ENCODE measurements at regions not wholly inside any gene's neighbourhood (a gene's known extent, or its start where the extent isn't known, plus 50 kb on each side); places are given as distances from the start of the nearest gene placed in this dataset.

GRCh38 chr6:56378507-56378906, 131.1 kb upstream of the COL21A1 start:
- no peak for DNase-seq (ENCODE audit: low spot score)

- DNase-seq (ENCODE audit: low spot score): no peak
Measured at GRCh38 chr6:56377295-56377694, 129.9 kb upstream of the COL21A1 start.

GRCh38 chr6:56375806-56376205, 128.4 kb upstream of the COL21A1 start:
- no peak for DNase-seq (ENCODE audit: low spot score)

GRCh38 chr6:56374841-56375369, 127.5 kb upstream of the COL21A1 start:
- no peak for DNase-seq (ENCODE audit: low spot score)

- DNase-seq (ENCODE audit: low spot score): no peak
Measured at GRCh38 chr6:56372406-56372995, 125.1 kb upstream of the COL21A1 start.

GRCh38 chr6:56370561-56371211, 123.3 kb upstream of the COL21A1 start:
- peak; percentile 47 for DNase-seq (ENCODE audit: low spot score)

GRCh38 chr6:56370127-56370540, 122.8 kb upstream of the COL21A1 start:
- no peak for DNase-seq (ENCODE audit: low spot score)

- DNase-seq (ENCODE audit: low spot score): no peak
Measured at GRCh38 chr6:56368491-56368890, 121.1 kb upstream of the COL21A1 start.

GRCh38 chr6:56366141-56366852, 118.9 kb upstream of the COL21A1 start:
- DNase-seq (ENCODE audit: low spot score): no peak

- DNase-seq (ENCODE audit: low spot score): no peak
Measured at GRCh38 chr6:56364827-56365339, 117.5 kb upstream of the COL21A1 start.

GRCh38 chr6:56364431-56364826, 117.0 kb upstream of the COL21A1 start:
- no peak for DNase-seq (ENCODE audit: low spot score)

GRCh38 chr6:56363796-56364430, 116.5 kb upstream of the COL21A1 start:
- no peak for DNase-seq (ENCODE audit: low spot score)

- DNase-seq (ENCODE audit: low spot score): no peak
Measured at GRCh38 chr6:56361812-56362211, 114.4 kb upstream of the COL21A1 start.

- DNase-seq (ENCODE audit: low spot score): peak; percentile 73
Measured at GRCh38 chr6:56359201-56359899, 112.0 kb upstream of the COL21A1 start.

- no peak for DNase-seq (ENCODE audit: low spot score)
Measured at GRCh38 chr6:56357616-56358373, 110.4 kb upstream of the COL21A1 start.

- no peak for DNase-seq (ENCODE audit: low spot score)
Measured at GRCh38 chr6:56356426-56356825, 109.0 kb upstream of the COL21A1 start.

GRCh38 chr6:56353860-56354259, 106.5 kb upstream of the COL21A1 start:
- DNase-seq (ENCODE audit: low spot score): no peak

- DNase-seq (ENCODE audit: low spot score): no peak
Measured at GRCh38 chr6:56350628-56351260, 103.4 kb upstream of the COL21A1 start.

GRCh38 chr6:56349194-56349593, 101.8 kb upstream of the COL21A1 start:
- DNase-seq (ENCODE audit: low spot score): no peak

- DNase-seq (ENCODE audit: low spot score): no peak
Measured at GRCh38 chr6:56348578-56348977, 101.2 kb upstream of the COL21A1 start.

GRCh38 chr6:56347526-56347925, 100.1 kb upstream of the COL21A1 start:
- no peak for DNase-seq (ENCODE audit: low spot score)
